Liver (tissue), 7 donors: ENCODE measurements at regions not wholly inside any gene's neighbourhood (a gene's known extent, or its start where the extent isn't known, plus 50 kb on each side); places are given as distances from the start of the nearest gene placed in this dataset.

Experiments used
- DNase-seq: peaks from one replicate; pipeline ENCODE4 v3.0.0-alpha.2; 2017; ENCODE audit warnings: low spot score
- H3K27ac ChIP-seq, 2 donors: one replicate each; pipeline ENCODE4 v1.7.0; 2013; ENCODE audit warnings: inconsistent platforms in 2 of 2, low read length in 2 of 2, control low read depth in 1 of 2, low read depth in 1 of 2, mild to moderate bottlenecking in 1 of 2
- H3K27me3 ChIP-seq, 4 donors: one replicate each; pipeline versions ENCODE4 v1.6.1 to v1.7.0; 2013; ENCODE audit warnings: low read length in 3 of 4, inconsistent platforms in 1 of 4, mild to moderate bottlenecking in 1 of 4, moderate library complexity in 1 of 4; ENCODE audit not compliant: control insufficient read depth in 4 of 4, insufficient read depth in 4 of 4
- H3K36me3 ChIP-seq, 4 donors: one replicate each; pipeline versions ENCODE4 v1.6.1 to v1.7.0; 2013; ENCODE audit warnings: low read length in 3 of 4, mild to moderate bottlenecking in 3 of 4, low read depth in 1 of 4, moderate library complexity in 1 of 4; ENCODE audit not compliant: control insufficient read depth in 4 of 4, insufficient read depth in 3 of 4
- H3K4me1 ChIP-seq, 4 donors: one replicate each; pipeline versions ENCODE4 v1.6.1 to v1.7.0; 2013; ENCODE audit warnings: low read length in 3 of 4, mild to moderate bottlenecking in 3 of 4, moderate library complexity in 1 of 4; ENCODE audit not compliant: control insufficient read depth in 4 of 4, insufficient read depth in 4 of 4
- H3K4me3 ChIP-seq, 3 donors: one replicate each; pipeline versions ENCODE4 v1.6.1 to v1.7.0; 2013; ENCODE audit warnings: low read length in 3 of 3, control low read depth in 1 of 3, low read depth in 1 of 3, mild to moderate bottlenecking in 1 of 3
- H3K9ac ChIP-seq, 2 donors: one replicate each; pipeline ENCODE4 v1.7.0; 2013; ENCODE audit warnings: low read length in 2 of 2, mild to moderate bottlenecking in 2 of 2, moderate library complexity in 2 of 2, control low read depth in 1 of 2, low read depth in 1 of 2
- H3K9me3 ChIP-seq, 4 donors: one replicate each; pipeline versions ENCODE4 v1.6.1 to v1.7.0; 2013; ENCODE audit warnings: low read length in 3 of 4; ENCODE audit not compliant: control insufficient read depth in 4 of 4
- FOXA1 ChIP-seq: IDR thresholded peaks from 2 replicates; pipeline ENCODE4 v1.6.1; 2016; ENCODE audit warnings: antibody characterized with exemption
- HNF4A ChIP-seq, 2 donors: conservative IDR thresholded peaks; 2 replicates each; pipeline ENCODE4 v1.6.1; 2016; ENCODE audit warnings: antibody characterized with exemption in 2 of 2, mild to moderate bottlenecking in 2 of 2
- RAD21 ChIP-seq, 2 donors: IDR thresholded peaks; 2 replicates each; pipeline ENCODE4 v1.6.1; 2016; ENCODE audit warnings: antibody characterized with exemption in 2 of 2, mild to moderate bottlenecking in 2 of 2
- RXRA ChIP-seq, 2 donors: IDR thresholded peaks; 2 replicates each; pipeline ENCODE4 v1.6.1; 2017 to 2018; ENCODE audit warnings: antibody characterized with exemption in 2 of 2, mild to moderate bottlenecking in 1 of 2
- SP1 ChIP-seq: IDR thresholded peaks from 2 replicates; pipeline ENCODE4 v1.6.1; 2018; ENCODE audit warnings: antibody characterized with exemption, mild to moderate bottlenecking
- TAF1 ChIP-seq: conservative IDR thresholded peaks from 2 replicates; pipeline ENCODE4 v1.6.1; 2016; ENCODE audit warnings: antibody characterized with exemption, mild to moderate bottlenecking
- WGBS: extraction: QIAGEN DNeasy Blood & Tissue Kit; methylation state at CpG from one replicate; pipeline ENCODE4 v1.1.7; 2013; 5-methylcytosine and 5-hydroxymethylcytosine counted together
- TF ChIP-seq, protein P1 (sequence below): IDR thresholded peaks from 2 replicates; pipeline ENCODE4 v1.6.1; 2016; ENCODE audit warnings: antibody characterized with exemption
- TF ChIP-seq, protein P2 (sequence below): IDR thresholded peaks from 2 replicates; pipeline ENCODE4 v1.6.1; 2016; ENCODE audit warnings: antibody characterized with exemption, mild to moderate bottlenecking
- TF ChIP-seq, protein P3 (sequence below): IDR thresholded peaks from 2 replicates; pipeline ENCODE4 v1.6.1; 2016; ENCODE audit warnings: antibody characterized with exemption
- donor health status: healthy.
- donor health status: healthy.
- donor health status: healthy.
- donor health status: healthy.

DNA sequence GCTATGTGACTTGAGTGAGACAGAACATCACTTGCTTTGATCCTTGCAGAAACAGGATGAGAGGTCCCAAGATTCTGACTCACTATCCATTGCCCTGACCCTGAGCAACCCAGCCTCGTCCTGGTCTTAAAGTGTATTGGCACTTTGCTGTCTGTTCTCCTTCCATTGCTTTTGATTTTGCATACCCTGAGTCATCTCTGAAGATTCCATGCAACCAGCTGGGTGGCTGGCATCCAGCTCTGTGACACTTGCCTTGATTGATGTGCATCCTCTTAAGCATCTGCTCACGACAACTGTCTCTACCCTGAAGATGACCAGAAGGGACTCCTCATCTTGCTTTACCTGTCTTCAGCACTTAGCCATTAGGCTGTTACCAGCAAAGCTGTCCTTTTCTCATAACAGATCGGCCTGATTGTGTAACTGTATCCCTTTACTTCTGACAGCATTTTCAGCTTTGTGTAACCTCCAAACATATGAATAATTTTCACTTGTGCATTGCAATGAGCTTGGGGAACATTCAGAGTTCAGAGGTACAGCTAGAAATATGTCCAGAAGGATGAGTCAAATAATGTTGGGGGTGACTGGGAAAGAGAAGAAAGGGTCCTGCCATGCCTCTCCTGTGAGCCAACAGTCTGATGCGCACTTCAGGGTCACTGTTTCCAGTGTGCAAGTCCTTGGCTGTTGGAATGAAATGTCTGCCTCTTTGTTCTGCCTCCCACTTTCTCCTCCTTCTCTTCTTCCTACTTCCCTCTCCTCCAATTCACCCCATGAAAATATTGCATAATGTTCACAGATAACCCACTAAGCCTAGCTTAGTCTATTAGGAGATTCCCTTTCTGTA lies 249.7 kb upstream of the OSR1 start:
- DNase-seq: no peak
- no peak overlapping the region for H3K4me3 ChIP-seq
- H3K9ac ChIP-seq: no peak overlapping the region
- H3K4me1 ChIP-seq: no peaks in the 10 kb centered on the region
- WGBS: 76% methylated on average over 4 of the region's 4 CpGs
- H3K27me3 ChIP-seq: no peaks in the 10 kb centered on the region
- no peaks in the 10 kb centered on the region for H3K9me3 ChIP-seq
- H3K36me3 ChIP-seq: no peaks in the 10 kb centered on the region
- TF ChIP-seq, protein P1, sequence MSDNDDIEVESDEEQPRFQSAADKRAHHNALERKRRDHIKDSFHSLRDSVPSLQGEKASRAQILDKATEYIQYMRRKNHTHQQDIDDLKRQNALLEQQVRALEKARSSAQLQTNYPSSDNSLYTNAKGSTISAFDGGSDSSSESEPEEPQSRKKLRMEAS: no peak
- H3K27ac ChIP-seq: no peak overlapping the region

DNA sequence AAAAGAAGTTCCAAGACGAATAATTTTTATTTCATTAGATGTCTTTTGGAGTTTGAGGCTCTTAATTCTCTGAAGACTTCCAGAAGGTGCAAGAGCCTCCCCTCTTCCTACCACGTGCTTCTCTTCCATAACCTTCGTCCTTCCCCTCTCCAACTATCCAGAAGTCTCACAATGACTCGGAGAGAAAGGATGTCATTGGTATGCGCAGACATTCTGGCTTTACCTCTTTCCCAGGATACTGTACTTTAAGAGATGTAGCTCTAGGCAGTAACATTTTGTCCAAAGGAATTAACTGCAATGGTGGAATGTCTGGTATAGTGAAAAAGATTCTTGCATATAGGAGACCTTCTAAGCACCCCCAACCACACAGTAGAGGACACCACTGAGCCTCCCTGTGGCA lies 249.0 kb upstream of the OSR1 start:
- no peak overlapping the region for H3K27ac ChIP-seq
- DNase-seq: no peak
- no peaks in the 10 kb centered on the region for H3K9me3 ChIP-seq
- H3K4me3 ChIP-seq: no peak overlapping the region
- no peaks in the 10 kb centered on the region for H3K36me3 ChIP-seq
- H3K4me1 ChIP-seq: no peaks in the 10 kb centered on the region
- 77% methylated on average over 5 of the region's 5 CpGs for WGBS
- no peak for TF ChIP-seq SP1
- no peak overlapping the region for H3K9ac ChIP-seq
- H3K27me3 ChIP-seq: no peaks in the 10 kb centered on the region

DNA sequence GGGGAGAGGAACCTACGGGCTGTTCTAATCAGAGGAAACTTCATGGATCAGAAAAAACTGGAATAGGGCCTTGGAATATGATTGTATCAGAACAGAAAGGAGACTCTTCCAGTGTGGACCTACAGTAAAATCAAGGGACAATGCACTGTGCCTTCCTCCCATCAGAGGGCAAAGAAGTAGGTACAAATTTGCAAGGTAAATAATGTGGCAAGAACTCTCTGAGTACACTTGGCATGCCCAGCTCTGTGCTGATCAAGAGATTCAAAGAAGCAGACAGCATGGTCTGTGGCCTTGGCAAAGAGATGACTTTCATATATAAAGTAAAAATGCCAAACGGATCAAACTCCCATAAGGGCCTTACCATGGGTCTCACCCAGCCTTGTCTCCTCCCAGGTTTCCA lies 242.6 kb upstream of the OSR1 start:
- H3K9me3 ChIP-seq: no peaks in the 10 kb centered on the region
- H3K36me3 ChIP-seq: no peaks in the 10 kb centered on the region
- no peak overlapping the region for H3K27ac ChIP-seq
- TF ChIP-seq RXRA (IDR thresholded peaks at IDR 0.05): peak in 1 of 2 donors; percentile 10
- TF ChIP-seq TAF1: no peak
- TF ChIP-seq RAD21 (IDR thresholded peaks at IDR 0.05): peak in 1 of 2 donors; percentile 17
- TF ChIP-seq, protein P2, sequence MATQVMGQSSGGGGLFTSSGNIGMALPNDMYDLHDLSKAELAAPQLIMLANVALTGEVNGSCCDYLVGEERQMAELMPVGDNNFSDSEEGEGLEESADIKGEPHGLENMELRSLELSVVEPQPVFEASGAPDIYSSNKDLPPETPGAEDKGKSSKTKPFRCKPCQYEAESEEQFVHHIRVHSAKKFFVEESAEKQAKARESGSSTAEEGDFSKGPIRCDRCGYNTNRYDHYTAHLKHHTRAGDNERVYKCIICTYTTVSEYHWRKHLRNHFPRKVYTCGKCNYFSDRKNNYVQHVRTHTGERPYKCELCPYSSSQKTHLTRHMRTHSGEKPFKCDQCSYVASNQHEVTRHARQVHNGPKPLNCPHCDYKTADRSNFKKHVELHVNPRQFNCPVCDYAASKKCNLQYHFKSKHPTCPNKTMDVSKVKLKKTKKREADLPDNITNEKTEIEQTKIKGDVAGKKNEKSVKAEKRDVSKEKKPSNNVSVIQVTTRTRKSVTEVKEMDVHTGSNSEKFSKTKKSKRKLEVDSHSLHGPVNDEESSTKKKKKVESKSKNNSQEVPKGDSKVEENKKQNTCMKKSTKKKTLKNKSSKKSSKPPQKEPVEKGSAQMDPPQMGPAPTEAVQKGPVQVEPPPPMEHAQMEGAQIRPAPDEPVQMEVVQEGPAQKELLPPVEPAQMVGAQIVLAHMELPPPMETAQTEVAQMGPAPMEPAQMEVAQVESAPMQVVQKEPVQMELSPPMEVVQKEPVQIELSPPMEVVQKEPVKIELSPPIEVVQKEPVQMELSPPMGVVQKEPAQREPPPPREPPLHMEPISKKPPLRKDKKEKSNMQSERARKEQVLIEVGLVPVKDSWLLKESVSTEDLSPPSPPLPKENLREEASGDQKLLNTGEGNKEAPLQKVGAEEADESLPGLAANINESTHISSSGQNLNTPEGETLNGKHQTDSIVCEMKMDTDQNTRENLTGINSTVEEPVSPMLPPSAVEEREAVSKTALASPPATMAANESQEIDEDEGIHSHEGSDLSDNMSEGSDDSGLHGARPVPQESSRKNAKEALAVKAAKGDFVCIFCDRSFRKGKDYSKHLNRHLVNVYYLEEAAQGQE: no peak
- TF ChIP-seq HNF4A (conservative IDR thresholded peaks at IDR 0.05): peak in 1 of 2 donors; percentile 31
- H3K9ac ChIP-seq: no peak overlapping the region
- 81% methylated on average over 2 of the region's 2 CpGs for WGBS
- H3K4me3 ChIP-seq: no peak overlapping the region
- H3K27me3 ChIP-seq: no peaks in the 10 kb centered on the region
- no peak for DNase-seq
- H3K4me1 ChIP-seq: no peaks in the 10 kb centered on the region

DNA sequence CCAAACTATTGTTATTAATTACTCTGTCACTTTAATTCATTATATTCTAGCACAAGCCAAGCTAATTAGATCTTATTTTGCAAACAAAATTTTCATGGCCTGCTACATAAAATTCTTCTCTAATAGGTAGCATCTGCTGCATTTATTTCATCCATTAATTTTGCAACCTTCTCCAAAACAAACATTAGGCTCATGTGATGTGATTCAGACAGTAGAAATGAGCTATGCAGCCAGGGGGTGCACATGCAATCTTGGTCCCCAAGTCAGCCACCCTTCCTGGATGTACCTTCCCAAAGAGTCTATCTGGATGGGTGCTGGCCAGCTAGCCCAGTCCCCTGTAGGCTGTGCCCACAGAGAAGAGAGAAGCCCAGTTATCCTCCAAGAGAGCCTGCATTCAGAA lies 242.1 kb upstream of the OSR1 start:
- H3K36me3 ChIP-seq: no peaks in the 10 kb centered on the region

More for the DNA sequence above, 242.1 kb upstream of the OSR1 start:
- no peaks in the 10 kb centered on the region for H3K4me1 ChIP-seq
- H3K27ac ChIP-seq: no peak overlapping the region
- no peaks in the 10 kb centered on the region for H3K9me3 ChIP-seq
- no peaks in the 10 kb centered on the region for H3K27me3 ChIP-seq
- H3K4me3 ChIP-seq: no peak overlapping the region
- DNase-seq: no peak
- TF ChIP-seq HNF4A (conservative IDR thresholded peaks at IDR 0.05) (no peak), FOXA1 (no peak)
- TF ChIP-seq, protein P3, sequence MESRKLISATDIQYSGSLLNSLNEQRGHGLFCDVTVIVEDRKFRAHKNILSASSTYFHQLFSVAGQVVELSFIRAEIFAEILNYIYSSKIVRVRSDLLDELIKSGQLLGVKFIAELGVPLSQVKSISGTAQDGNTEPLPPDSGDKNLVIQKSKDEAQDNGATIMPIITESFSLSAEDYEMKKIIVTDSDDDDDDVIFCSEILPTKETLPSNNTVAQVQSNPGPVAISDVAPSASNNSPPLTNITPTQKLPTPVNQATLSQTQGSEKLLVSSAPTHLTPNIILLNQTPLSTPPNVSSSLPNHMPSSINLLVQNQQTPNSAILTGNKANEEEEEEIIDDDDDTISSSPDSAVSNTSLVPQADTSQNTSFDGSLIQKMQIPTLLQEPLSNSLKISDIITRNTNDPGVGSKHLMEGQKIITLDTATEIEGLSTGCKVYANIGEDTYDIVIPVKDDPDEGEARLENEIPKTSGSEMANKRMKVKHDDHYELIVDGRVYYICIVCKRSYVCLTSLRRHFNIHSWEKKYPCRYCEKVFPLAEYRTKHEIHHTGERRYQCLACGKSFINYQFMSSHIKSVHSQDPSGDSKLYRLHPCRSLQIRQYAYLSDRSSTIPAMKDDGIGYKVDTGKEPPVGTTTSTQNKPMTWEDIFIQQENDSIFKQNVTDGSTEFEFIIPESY: no peak
- H3K9ac ChIP-seq: no peak overlapping the region
